GM21526 (cell line): ENCODE measurements at regions not wholly inside any gene's neighbourhood (a gene's known extent, or its start where the extent isn't known, plus 50 kb on each side); places are given as distances from the start of the nearest gene placed in this dataset.

ENCODE experiments used
- ATAC-seq: cut with Tn5 transposase; IDR thresholded peaks from one replicate; pipeline ENCODE4 v1.9.1; 2021; ENCODE audit warnings: moderate library complexity; ENCODE audit not compliant: unreplicated experiment, low FRiP score

DNA sequence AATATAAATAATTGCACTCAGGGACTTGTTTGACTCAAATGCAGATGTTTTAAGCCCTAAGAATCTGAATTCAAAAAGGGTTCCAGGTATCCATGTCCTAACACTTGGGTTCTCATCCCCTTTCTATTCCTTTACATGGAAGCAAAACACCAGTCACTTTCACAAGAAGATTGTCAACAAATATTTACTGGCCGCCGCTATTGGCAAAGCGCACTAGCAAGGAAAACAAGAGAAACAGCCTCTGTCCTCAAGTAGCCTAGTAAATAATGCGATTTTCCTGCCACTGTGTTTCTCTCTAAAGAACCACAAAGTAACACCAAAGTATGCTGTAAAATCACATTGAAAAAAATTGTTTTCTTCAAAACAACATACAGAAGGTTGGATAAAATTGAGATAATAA, 66.7 kb upstream of the EZH2 start:
- no peak for ATAC-seq

DNA sequence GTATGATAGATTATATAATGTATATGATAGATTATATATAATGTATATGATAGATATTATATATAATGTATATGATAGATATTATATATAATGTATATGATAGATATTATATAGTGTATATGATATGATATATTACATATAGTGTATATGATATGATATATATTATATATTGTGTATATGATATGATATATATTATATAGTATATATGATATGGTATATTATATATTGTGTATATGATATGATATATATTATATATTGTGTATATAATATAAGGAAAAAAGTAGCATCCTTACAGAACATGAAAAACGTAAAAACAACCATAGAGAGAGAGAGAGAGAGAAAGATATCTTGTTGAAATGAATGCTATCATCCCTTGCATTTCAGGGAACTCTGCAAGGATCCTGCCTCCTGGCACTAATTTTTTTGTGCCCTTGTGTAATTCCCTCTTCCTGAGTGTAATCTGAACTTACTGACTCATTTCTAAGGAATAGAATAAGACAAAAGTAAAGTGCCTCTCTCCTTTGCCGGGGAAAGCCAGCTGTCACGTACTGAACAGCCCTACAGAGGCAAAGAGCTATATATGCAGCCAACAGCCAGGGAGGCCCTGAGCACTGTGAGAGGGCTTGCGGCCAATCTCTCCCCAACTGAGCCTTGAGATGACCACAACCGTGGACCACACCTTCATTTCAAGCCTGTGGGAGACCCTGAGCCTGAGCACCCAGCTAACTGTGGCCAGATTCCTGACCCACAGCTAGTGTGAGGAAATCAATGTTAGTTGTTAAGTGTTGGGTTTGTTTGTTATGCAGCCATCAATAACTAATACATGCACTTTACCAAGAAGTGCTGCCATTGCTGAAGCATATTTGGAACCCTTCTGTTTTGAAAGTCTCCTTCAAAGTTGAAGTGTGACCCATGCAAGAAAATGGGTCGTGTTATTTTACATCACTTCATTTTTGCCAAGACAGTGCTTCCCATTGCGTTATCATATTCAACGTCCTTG, 61.1 kb upstream of the EZH2 start:
- ATAC-seq = no peak

DNA sequence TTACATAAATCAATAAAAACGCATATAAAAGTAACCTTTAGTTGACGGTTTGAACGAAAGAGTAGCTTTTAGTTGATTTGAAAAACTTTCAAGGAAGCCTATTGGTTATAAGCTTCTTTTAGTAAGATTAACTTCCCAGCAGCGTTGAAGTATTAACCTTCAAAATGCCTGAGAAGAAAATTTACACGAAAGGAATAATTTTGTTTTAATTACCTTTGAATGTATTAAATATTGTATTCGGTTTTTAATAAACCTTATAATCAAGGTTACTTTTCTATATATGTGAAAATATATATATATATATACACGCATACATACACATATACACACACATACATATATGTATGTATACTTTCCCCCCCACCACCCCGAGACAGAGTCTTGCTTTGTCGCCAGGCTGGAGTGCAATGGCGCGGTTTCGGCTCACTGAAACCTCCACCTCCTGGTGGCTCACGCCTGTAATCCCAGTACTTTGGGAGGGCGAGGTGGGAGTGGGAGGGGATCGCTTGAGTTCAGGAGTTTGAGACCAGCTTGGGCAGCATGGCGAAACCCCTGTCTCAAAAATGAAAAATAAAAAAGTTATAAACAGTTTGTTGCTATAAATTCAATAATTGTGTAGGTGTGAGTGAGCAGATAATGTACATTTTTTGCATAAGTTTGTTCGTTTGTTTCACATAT, 57.6 kb upstream of the EZH2 start:
- ATAC-seq = peak; percentile 52

DNA sequence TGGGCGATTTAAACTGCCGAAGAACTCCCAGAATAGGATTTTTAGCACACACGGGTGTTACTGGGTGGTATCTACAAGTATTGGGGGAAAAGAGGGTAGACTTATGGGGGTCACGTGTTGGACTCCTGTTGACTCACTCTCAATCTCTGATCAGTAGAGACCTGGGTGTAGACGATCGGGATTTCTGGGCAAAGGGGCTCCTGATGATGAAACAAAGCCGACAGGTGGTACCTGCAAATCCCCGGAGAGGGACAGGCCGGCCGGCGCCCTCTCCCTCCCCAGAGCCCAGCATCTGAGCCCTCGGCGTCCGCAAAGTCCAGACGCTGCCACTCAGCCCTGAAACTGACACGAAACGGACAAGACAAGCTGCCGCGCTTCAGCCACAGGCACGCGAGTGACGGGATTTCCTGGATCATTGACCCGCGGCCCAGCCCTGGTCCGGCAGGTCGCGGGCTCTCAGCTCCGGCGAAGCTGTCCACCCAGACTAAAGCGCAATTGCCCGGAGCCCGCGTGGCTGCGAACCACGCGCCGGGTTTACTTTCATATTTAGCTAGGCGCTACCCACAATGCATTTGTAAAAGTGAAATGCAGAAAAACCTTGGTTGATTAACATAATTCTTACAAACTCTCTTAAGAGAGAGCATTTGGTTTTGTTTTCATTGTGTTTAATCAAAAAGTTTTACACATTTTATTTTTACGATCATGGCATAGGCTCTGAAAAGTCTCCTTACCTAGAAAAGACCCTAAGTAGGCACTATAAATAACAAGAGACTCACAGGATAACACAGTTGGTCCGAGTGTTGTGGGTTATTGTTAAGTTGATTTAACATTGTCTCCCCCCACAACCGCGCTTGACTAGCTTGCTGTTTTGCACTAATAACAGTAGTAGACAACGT, 56.9 kb upstream of the EZH2 start:
- ATAC-seq = peak; percentile 59

DNA sequence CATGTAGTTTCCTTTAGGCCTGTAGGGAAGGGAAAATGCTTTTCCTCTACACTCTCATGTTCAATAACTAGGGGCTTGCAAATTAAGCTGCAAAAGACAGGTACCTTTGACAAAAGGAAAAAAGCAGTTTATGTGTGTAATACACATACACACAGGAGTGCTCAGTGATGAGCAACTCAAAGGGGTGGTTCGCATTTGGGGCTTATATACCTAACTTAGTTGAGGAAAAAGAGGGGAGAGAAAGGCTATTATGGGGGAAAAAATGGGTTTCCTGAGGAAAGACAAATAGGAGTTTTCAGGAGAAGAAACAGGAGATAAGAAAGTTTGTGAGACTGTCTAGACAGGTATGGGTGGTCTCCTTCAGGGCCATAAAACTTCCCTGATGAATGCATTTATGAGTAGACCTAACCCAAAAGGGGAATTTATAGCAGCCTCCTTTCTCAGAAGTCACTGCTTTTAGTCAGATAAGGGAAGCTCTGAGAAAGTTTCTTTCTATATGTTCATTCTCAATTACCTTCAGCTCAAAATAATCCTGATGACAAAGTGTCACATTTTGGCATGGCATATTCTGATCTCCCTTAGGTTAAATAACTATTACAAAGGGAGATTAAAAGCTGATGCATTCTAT, 55.2 kb upstream of the EZH2 start:
- ATAC-seq = no peak

DNA sequence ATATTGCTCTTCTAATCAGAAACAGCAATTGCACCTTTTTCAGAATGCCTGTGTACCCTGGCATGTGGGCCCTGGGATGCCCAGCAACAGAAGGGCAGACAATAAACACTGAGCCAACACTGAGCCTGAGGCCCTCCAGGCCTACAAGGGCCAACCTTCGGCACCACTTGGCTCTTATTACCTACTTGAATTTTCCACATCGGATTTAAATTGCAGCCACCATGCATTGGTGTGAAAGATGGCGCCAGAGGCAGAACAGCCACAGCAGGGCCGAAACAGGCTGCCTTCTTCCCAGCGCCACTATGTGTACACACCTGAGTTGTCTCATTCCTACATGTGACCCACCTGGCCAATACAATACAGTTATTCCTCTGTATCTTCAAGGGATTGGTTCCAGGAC, 51.4 kb upstream of the EZH2 start:
- no peak for ATAC-seq
